DMS153 (cell line): ENCODE measurements at regions not wholly inside any gene's neighbourhood (a gene's known extent, or its start where the extent isn't known, plus 50 kb on each side); places are given as distances from the start of the nearest gene placed in this dataset.

ENCODE experiments used
- DNase-seq: peaks from one replicate; lab custom pipeline; 2025; lab: John Stamatoyannopoulos, UW

DNA sequence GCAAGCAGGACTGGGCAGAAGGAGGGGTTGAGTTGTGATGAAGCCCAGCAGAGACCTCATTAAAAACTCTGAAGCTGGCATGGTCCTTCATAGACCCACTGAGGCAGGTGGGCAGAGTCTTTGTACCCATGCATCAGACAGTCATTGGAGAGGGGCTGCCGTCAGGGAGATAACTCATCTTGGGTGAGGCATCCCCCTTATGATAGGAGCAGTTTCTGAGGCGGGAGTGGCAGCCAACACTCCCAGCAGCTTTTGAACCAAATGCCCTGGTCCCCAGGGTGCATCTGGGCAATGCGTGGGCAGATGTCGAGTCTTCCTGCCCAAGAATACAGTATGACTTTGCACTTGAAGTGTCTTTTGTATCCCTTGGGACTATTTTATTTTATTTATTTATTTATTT, 68.1 kb downstream of the HTR5A start:
- DNase-seq: no peak

DNA sequence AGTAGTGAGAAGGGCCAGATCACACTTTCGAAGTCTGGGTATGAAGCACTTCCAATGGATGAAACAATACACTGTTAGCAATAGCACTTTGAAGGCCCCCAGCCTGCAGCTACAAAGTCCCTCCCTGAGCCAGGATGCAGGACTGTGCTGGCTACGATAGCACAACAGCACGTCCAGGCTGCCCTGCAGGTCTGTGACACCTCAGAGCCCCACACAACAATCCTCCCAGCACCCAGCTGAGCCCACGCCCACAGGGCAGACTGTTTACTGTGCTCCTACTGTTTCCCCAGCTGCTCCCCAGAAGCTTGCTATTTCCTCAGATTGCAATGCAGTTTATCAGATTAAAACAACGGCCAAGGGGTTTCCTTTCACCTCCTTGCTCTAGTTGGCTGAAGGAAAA, 71.4 kb downstream of the HTR5A start:
- DNase-seq: no peak

DNA sequence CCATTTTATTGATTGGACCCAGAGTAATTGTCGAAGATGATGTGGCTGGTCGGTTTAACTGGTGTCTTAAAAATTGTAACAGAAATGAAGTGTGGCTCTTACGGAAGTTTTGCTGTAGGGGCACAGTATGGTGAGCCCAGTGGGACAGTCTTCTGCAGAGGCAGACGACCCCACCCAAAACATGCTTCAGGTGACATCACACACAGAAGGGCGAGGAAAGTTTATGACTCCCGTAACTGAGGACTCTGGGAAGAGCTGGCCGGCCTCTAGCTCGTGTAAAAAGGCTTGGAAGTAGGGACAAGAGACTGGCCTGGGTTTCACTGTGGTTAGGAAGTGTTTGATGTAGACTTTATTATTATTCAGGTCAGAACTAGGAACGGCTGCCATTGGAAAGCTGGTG, 73.3 kb downstream of the HTR5A start:
- DNase-seq: no peak

DNA sequence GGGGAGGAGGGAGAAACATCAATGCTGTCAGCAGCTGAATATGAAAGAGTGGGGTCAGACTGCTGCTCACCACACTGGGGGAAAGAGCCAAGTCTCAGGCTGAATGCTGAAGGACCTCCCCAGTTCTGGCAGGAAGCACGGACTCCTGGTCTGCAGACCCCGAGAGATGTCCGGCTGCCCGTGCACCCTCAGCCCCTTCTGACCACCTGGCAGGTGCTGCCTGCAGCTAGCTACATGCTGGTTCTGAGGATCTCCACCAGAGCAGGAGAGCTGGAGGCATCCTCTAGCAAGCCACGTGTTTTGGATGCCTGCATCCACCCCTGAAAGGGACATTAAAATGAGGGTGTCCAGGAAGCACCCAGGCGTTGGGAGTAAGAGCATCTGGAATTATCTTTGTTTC, 74.2 kb downstream of the HTR5A start:
- no peak for DNase-seq

DNA sequence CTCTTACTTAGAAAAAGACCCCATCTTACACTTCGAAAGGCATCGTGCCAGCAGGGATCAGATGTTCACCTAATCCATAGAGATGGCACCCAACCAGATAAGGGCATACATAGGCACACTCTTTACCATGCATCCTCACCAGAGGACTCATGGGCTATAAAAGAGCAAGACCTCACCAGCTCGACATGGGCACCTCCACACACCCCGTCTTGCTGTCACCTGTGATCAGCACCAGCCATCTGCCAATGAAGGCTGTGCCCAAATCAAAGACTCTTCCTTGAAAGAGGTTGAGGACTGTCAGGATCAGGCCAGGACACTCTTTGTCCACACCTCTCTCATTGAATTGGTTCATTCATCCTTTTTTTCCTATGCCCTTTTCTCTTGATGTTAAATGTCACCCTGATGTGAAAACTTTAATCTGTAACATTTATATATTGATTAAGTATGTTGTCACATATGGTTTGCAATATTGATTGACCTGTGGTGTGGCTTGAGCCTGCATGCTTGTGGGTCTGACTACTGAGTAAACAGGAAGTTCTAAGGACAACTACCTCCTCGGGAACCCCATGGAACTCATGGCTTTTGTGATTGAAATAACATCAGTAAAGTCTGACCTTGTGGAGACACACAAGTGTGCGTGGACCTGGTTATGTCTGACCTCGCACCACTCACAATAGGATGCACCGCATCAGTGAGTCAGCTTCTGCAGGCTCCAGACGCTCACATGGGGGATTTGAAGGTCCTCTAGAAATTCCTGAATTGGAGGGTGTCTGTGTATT, 75.5 kb downstream of the HTR5A start:
- no peak for DNase-seq

DNA sequence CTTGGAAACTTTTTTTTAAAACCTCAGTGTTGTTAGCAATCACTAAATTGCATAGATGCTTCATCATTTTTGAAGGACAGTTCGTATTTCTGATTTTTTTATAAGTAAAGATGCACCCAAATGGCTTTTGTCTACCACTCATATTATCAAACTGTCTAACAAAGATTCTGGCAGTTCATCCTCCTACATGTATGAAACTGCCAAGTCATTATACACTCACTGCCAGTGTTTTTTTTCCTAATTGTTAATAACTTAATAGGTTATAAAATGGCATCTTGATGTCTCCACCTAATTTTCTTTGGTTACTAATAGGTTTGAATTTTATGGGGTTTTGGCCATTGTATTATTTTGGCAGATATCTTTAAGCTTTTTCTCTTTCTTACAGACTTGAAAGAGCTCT, 77.0 kb downstream of the HTR5A start:
- no peak for DNase-seq

DNA sequence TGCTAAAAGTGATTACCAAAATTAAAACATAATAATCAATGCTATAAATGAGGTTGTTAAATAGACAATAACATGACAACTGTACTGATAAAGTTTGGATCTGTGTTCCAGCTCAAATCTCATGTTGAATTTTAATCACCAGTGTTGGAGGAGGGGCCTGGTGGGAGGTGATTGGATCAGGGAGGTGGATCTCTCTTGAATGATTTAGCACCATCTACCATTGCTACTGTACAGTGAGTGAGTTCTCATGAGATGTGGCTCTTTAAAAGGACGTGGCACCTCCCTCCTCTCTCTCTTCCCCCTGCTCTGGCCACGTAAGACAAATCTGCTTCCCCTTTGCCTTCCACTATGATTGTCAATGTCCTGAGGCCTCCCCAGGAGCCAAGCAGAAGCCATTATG, 77.5 kb downstream of the HTR5A start:
- DNase-seq: no peak

DNA sequence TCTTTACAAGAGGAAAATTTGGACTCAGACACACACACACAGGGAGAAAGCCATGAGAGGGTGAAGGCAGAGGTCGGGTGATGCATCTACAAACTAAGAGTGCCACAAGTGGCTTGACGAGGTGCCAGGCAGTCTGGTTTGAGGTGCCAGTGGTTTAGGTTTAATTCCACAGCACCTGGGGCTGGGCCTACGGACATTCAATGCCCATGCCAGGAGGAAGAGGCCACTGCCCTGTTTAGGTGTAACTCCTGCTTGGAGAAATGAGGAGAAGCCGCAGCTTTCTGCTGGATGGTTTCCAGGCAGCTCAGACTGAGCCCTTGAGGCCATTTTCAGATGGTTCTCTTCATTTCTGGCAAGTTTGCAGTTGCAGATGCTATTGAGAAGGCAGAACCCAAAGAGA, 83.6 kb downstream of the HTR5A start:
- no peak for DNase-seq

DNA sequence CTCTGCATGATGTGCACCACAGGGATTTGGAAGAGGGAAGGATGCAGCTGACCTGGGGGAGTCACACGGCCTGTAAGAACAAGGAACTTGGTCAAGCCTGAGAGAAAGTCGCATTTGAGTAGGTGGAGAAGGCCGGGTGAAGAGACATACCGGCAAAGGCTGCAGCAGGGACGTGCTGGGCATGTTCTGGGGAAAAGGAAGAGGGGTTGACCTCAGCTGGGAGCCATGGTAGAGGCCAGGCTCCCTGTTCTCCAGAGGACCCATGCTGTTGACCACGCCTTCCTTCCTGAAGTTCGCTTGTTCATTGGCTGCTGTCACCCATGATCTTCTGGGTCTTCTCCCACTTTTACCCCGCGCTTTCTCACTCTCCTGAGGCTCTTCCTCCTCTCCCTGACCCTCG, 84.5 kb downstream of the HTR5A start:
- no peak for DNase-seq

DNA sequence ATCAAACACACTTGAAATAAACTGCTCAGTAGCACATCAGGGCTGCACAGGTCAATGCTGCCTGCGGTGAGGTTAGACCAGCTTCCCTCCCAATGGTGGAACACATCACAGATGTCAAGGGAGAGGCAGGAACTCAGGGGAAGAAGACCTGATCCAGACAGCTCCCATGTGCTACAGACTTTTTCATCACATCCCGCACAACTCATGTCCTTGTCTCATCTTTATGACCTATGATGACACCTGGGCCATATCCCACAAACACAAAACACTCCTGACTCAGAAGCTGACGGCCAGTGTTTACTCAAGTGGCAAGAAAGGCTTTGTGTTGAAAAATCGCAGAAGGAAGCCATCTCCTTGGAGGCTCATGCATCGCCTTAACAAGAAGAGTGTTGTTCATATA, 91.6 kb downstream of the HTR5A start:
- no peak for DNase-seq

DNA sequence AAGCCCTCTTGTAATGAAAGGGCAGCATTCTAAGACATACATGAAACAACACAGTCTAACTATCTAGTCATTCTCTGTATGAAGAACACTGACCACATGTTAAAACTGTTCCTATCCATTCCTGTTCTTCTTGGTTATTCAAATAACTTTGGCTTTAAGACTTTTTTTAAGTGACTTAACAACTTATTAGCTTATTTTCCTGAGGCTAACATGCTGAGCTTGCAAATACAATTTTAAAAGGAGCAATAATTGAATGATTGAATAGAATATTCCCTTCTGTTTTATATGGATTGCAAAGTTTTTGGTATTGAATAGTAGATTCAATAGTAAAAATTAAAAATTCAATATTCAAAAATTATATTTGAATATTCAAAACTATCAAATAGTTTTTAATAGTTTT, 92.3 kb downstream of the HTR5A start:
- DNase-seq: no peak

DNA sequence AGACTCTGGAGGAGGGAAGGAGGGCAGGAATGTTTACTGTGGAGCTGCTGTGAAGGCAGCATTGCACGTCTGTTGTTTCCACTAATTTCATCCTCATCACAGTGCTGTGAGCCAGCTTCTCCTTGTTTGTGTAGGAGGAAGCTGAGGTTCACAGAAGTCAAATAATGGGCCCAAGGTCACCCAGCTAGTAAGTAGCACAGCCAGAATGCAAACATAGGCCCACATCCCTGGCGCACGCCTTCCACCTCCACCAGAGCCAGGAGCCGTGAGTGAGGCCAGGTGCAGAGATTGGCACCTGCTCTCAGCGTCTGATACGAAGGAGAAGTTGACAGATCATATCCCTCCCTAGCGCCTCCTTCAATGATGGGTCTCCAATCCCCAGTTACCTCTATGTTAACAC, 93.6 kb downstream of the HTR5A start:
- peak; percentile 6 for DNase-seq

DNA sequence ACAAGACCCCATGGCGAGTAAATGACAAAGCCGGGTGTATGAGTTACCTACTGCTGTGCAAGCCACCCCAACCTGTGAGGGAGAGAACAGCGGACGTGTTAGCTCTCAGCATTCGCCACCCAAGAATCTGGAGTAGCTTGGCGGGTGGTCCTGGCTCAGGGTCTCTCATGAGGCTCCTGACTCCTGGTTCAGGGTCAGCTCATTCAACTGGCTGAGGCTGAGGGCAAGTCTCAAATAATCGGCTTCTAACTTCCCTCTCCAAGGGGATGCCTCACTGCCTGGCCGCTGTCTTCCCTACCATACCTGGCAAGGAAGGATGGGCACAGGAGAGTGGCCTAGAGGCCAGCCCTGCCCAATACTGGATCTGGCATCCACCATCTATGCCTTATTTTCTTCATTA, 94.2 kb downstream of the HTR5A start:
- no peak for DNase-seq

DNA sequence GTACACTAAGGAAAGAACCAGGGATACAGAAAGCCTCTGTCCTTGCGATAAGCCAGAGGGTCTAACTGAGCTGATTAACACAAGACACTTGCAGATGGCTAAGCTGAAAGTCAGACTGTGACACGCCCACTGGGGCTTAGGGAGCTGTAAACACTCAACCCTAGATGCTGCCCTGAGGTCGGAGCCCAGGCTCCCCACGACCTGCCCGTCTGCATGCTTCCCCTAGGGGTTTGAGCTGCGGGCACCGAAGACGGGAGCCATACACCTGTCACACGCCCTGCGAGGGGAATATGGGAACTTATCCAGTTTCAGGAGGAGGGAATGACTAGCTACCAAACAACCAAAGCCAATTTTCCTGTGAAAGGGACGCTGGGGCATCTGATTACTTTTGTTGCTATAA, 96.0 kb downstream of the HTR5A start:
- no peak for DNase-seq

DNA sequence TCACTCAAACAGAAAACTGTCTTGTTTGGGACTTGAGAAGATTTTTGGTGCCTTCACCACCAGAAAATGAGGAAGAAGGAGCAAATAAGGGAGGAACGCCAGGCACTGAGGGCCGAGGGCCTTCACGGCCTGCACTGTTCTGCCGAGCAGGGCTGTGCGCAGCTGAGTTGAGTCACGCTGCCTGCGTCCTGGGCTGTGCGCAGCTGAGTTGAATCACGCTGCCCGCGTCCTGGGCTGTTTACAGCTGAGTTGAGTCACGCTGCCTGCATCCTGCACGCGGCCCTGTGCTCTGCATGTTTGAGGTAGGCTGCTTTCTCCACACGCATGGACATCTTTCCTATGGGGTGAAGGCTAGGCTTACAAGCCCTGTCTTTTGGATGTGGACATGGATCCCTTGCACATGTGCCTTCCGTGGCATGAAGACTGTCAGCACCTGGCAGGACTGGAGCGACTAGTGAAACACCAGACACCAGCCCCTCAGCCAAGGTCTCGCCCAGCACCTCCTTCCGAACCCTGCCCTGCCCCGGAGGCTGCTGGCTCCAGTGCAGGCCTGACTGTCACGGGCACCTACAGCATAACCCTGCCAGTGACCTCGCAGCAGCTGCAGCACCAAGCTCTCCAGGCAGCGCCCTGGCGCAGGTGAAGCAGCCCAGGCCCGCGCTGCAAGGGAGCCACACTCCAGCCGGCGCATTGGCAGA, 96.7 kb downstream of the HTR5A start:
- no peak for DNase-seq

DNA sequence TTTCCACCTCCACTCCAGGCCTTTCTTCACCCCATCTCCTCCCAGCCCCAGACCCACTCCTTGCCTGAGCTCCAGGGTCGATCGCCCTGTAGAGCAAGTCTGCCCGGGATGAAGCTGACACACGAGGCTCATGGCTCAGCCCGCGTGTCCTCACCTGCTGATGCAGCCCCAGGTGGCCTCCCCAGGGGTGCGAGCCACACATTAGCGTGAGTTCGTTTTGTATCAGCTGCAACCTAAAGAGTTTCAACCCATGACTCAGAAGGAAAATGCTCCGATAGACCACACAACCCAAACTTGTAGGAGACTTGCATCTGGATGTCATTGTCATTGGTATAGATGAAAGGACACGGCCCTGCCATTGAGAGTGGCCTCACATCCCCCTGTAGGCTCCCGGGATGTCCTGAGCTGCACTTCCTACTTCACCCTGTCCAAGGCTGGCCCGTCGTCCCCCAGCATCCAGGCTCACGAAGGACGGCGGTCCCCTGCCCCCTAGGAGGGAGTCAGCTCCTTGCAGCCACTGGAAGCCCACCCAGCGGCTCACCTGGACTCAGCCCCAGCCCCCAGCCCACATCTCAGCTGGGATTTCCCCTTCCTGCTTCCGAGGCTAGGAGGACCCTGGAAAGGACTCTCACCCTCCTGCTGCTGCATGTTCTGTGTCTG, 97.7 kb downstream of the HTR5A start:
- DNase-seq: no peak

DNA sequence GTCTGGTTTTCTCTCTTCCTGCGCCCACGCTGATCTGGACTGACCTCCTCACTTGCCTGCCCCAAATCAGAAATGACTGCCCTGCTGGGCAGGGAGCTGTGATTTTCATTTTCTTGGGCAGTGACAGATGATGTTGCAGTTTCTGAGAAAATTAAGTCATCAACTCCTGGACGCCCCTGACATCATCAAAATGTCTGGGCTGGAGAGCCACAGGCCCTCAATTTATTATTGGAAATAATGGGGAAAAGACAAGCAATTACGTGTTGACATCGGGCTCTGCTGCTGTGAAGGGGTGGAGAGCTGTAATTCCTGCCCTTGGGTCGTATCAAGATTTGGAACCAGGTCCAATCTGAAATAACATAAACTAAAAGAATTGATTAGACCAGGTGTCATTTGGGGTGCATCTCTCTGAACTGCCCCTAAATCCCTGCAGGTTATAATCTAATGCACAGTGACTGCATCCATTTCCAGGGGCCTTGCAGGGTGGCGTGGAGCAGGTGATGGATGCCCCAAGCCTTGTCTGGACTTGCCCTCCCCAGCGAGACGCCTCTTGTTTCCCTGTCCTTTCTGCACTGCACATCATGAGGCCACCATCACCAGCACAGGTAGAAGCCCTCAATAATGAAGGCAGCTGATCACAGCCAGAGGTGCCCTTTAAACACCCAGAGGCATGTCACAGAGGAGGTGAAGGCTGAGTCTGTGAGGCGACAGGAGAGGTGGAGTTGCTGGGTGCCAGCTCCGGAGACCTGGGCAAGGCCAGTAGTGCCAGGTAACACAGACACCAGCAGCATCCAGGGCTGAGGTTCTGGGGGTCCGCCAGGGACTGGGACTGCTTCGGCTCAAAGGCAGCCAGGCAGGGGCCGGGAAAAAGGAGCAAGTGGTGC, 98.7 kb downstream of the HTR5A start:
- DNase-seq: peak; percentile 32

DNA sequence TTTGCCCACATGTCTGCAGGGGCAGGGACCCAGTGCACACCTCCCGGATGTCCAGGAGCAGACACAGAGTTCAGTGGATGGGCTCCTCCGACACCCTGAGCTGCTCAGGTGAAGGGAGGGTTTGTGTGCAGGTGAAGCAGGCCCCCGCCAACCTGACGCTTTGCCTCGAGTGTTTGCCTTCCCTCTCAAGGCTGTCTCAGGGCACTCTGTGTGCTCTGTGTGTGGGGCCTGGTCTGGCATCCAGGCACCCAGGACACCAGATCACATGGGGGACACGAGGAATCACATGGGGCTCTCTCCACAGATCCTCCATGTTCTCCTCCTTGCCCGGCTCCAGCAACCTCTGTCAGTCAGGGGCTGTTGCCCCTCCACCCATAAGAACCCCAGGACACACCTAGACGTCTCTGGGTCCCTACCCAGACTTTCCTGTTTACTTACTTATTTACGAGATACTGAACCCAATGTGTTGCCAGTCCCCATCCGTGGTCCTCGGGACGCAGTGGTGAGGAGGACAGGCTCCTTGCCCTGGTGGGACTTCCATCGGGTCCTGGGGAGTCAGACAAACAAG, 99.5 kb downstream of the HTR5A start:
- DNase-seq: peak; percentile 21

DNA sequence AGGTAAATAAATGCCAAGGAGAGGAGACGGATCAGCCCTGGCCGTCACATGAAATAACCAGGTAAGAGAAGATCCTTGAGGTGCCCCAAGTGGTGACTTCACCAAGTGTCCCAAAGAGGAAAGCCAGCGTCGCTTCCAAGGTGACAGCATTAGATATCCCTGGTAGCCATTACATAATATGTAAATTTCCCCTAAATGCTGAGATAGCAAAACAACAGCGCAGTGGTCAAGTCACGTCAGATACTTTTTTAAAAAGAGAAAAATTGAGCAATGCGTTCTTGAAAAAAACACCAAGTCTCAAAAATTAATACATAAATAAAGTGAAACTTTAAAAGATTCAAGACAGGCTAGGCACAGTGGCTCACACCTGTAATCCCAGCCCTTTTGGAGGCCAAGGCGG, 100.2 kb downstream of the HTR5A start:
- no peak for DNase-seq

DNA sequence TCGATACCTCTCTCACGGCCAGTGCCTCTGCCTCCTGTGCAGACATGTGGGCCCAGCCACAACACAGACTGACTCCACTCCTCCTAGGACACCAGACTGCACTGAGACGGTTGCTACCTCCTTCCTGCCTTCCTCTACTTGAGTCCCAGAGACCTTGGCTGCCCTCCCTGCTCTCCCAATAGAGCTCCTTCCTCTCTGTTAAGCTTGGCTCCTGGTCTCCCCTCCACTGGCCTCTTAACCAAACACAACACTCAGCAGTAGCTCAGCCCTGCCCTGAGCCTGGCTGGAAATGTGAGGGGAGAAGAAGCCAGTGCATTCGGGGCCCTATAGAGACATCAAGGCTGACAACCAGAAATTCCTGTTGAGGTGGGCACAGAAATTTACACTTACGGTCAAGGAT, 102.0 kb downstream of the HTR5A start:
- no peak for DNase-seq

DNA sequence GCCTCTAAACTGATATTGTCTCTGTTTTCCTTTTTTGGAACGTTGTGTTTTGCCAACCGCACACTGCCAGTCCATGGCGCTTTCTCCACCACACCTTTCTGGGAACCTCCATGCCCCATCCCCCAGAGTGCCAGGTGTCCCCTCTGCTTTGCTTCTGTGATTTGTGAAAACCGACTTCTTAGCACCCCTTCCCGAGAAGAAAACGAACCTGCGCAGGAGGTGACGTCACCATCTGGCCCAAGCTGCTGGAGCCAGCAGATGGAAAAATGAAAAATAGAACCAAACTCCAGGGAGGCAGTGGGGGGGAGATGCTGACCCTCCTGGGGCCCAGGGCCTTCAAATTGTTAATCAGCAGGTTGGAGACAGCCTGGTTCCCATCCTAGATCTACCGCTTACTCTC, 103.8 kb downstream of the HTR5A start:
- DNase-seq: no peak

DNA sequence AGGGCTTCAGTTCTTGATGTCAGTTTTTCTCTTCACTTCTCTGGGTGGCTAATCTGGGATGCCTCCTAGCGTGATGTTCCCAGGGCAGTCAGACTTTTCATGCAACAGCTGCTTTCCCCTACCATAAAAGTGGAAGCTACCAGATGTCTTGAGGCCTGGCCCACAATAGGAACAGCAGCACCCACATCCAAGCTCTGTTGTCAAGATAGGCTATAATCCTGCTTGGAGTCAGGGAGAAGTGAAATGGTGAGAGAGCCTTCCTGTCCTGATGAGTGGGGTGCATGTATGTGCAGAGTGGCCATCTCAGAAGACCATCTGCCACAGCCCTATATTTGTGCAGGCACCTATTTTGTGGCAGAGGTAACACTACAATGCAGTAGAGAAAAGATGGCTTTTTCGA, 108.0 kb downstream of the HTR5A start:
- DNase-seq: no peak
